Neural cell (in vitro differentiated cells): ENCODE measurements at regions not wholly inside any gene's neighbourhood (a gene's known extent, or its start where the extent isn't known, plus 50 kb on each side); places are given as distances from the start of the nearest gene placed in this dataset.

Experiments used
- EP300 ChIP-seq: fragments of 450-650 bp; conservative IDR thresholded peaks from 2 replicates; pipeline ENCODE4 v1.6.1; 2014; ENCODE audit warnings: antibody characterized with exemption, mild to moderate bottlenecking, moderate library complexity; ENCODE audit not compliant: poor library complexity, severe bottlenecking
- EZH2 ChIP-seq: fragments of 200-600, 300-800 bp; shearing (Covaris generic), sonication (generic); IDR thresholded peaks from 2 replicates; pipeline ENCODE4 v1.6.1; 2014; ENCODE audit warnings: antibody characterized with exemption, low read length, borderline replicate concordance, mild to moderate bottlenecking; ENCODE audit not compliant: insufficient read depth, poor library complexity, severe bottlenecking
- POLR2AphosphoS5 ChIP-seq: IDR thresholded peaks from 2 replicates; pipeline ENCODE4 v1.6.1; 2012
- TAF1 ChIP-seq: IDR thresholded peaks from 2 replicates; pipeline ENCODE4 v1.6.1; 2012; ENCODE audit warnings: low read depth
- TF ChIP-seq, protein P1 (sequence below): fragments of 450-650 bp; IDR thresholded peaks from 2 replicates; pipeline ENCODE4 v1.5.1; 2014; ENCODE audit warnings: antibody characterized with exemption, mild to moderate bottlenecking, moderate library complexity; ENCODE audit not compliant: poor library complexity, severe bottlenecking
- TF ChIP-seq, protein P2 (sequence below): IDR thresholded peaks from 2 replicates; pipeline ENCODE4 v1.6.1; 2012; ENCODE audit warnings: borderline replicate concordance

GRCh38 chr16:5333126-5333525 lies 235.5 kb upstream of the EEF2KMT start:
- TF ChIP-seq EZH2 (no peak), POLR2AphosphoS5 (no peak), TAF1 (no peak), EP300 (no peak)
- TF ChIP-seq, protein P1, sequence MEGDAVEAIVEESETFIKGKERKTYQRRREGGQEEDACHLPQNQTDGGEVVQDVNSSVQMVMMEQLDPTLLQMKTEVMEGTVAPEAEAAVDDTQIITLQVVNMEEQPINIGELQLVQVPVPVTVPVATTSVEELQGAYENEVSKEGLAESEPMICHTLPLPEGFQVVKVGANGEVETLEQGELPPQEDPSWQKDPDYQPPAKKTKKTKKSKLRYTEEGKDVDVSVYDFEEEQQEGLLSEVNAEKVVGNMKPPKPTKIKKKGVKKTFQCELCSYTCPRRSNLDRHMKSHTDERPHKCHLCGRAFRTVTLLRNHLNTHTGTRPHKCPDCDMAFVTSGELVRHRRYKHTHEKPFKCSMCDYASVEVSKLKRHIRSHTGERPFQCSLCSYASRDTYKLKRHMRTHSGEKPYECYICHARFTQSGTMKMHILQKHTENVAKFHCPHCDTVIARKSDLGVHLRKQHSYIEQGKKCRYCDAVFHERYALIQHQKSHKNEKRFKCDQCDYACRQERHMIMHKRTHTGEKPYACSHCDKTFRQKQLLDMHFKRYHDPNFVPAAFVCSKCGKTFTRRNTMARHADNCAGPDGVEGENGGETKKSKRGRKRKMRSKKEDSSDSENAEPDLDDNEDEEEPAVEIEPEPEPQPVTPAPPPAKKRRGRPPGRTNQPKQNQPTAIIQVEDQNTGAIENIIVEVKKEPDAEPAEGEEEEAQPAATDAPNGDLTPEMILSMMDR, result no peak
- TF ChIP-seq, protein P2, sequence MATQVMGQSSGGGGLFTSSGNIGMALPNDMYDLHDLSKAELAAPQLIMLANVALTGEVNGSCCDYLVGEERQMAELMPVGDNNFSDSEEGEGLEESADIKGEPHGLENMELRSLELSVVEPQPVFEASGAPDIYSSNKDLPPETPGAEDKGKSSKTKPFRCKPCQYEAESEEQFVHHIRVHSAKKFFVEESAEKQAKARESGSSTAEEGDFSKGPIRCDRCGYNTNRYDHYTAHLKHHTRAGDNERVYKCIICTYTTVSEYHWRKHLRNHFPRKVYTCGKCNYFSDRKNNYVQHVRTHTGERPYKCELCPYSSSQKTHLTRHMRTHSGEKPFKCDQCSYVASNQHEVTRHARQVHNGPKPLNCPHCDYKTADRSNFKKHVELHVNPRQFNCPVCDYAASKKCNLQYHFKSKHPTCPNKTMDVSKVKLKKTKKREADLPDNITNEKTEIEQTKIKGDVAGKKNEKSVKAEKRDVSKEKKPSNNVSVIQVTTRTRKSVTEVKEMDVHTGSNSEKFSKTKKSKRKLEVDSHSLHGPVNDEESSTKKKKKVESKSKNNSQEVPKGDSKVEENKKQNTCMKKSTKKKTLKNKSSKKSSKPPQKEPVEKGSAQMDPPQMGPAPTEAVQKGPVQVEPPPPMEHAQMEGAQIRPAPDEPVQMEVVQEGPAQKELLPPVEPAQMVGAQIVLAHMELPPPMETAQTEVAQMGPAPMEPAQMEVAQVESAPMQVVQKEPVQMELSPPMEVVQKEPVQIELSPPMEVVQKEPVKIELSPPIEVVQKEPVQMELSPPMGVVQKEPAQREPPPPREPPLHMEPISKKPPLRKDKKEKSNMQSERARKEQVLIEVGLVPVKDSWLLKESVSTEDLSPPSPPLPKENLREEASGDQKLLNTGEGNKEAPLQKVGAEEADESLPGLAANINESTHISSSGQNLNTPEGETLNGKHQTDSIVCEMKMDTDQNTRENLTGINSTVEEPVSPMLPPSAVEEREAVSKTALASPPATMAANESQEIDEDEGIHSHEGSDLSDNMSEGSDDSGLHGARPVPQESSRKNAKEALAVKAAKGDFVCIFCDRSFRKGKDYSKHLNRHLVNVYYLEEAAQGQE, result no peak
